GM21390 (cell line): ENCODE measurements at regions not wholly inside any gene's neighbourhood (a gene's known extent, or its start where the extent isn't known, plus 50 kb on each side); places are given as distances from the start of the nearest gene placed in this dataset.

Experiments used
- ATAC-seq: cut with Tn5 transposase; IDR thresholded peaks from one replicate; pipeline ENCODE4 v1.9.1; 2021; ENCODE audit not compliant: unreplicated experiment

DNA sequence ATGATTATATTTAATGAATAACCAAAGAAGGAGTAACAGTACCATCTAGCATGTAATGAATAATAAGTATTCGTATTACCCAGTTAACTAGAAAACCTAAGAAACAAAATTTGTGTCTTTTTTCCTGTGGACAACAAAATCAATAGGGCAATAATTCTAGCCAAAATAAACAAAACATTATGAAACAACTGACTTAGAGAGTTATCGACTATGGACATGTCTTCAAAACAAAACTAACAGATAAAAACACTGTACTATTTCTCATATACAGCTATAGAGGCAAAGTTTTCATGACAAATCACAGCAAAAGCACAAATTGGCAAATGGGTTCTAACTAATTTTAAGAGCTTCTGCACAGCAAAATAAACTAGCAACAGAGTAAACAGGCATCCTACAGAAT, 224.1 kb downstream of the ALX1 start:
- ATAC-seq: no peak

DNA sequence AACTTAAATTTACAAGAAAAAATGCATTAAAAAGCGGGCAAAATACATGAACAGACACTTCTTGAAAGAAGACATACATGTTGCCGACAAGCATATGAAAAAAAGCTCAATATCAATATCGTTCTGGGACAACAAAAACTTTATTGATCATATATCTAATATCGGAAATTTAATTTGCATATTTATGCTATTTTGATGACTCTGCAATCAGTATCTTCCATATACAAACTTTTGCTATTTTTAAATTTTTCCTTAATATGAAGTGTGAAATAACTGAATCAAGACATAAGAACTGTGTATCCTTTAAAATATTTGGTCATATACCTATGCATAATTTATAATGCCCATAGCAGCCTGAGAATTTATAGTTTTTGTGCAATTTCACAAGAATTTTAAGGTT, 224.6 kb downstream of the ALX1 start:
- ATAC-seq: no peak

DNA sequence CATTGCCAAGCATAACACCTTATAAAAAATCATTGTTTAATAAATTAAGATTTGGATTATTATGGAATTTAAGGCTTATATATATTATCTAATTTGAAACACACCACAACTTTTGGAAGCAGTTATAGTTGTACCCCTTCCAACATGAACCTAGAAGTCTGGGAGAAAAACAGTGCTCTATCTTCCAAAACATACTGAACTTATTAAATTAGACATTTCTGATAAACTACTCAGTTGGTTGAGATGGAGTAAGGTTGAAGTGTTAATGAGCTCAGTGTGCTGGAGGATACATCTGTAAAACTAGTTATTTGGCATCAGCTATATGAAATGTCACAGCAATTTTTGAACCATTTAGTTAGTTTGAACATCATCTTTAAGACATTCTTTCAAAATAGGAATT, 227.4 kb downstream of the ALX1 start:
- no peak for ATAC-seq

DNA sequence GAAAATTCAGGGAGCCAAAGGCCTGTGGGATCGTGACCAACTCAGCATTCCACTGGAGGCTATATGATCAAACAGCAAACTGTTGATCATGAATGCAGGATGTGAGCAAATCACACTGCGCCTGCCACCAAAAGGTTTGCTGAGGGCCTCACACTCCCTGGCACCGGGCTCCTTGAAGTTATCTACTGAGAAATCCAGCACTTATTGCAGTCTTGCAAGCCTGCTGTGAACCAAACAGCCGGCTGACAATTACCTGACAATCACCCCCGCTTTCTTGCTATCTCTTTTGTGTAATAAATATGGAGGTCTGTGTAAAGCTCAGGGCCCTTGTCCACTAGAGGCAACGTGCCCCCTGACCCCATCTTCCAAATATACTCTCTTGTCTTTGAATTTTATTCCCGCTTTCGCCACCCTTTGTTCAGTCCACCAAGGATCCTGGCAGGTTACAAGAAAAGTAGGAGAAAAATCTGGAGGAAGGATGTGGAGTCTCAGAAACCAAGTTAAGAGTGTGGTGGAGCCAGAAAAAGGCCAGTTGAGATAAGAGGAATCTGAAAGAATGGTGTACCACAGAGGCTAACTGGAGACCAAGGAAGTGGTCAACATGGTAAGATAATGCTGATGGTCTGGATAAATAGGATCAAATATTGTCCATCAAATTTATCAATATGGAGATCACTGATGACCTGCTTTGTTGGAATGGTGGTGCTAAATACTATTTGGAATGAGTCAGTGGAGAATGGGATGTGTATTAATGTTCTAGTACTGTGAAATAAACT, 229.2 kb downstream of the ALX1 start:
- ATAC-seq: peak; percentile 28

DNA sequence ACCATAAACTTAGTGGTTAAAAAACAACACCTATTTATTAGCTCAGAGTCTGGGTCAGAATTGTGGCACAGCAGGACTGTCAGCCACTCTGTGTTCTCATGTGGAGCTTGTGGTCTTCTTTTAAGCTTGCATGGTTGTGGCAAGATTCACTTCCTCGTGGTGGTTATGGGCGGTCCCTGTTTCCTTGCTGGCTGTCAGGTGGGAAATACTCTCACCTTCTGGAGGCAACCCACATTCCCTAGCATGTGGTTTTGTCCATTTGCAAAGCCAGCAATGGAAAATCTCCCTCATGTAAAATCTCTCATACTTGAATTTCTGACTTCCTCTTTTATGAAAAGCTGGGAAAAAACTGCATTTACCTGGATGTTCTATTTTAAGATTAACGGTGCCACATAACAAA, 229.8 kb downstream of the ALX1 start:
- ATAC-seq: peak; percentile 92

DNA sequence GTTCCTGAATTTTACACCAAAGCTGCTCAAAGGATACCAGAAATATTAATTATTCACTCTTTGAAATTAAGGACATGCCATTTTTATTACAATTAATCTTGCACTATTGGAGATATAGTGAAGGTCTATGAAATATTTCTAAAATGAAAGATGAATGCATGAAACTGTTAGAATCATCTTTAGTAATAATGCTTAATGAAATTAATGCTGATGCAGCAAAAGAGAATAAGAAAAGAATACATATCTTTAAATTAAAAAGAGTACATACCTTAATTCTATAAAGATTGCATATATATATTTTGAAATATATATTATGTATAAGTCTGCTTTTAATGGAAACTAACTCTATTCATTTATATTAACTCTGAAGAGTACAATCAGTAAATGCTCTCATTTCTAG, 236.0 kb downstream of the ALX1 start:
- no peak for ATAC-seq

DNA sequence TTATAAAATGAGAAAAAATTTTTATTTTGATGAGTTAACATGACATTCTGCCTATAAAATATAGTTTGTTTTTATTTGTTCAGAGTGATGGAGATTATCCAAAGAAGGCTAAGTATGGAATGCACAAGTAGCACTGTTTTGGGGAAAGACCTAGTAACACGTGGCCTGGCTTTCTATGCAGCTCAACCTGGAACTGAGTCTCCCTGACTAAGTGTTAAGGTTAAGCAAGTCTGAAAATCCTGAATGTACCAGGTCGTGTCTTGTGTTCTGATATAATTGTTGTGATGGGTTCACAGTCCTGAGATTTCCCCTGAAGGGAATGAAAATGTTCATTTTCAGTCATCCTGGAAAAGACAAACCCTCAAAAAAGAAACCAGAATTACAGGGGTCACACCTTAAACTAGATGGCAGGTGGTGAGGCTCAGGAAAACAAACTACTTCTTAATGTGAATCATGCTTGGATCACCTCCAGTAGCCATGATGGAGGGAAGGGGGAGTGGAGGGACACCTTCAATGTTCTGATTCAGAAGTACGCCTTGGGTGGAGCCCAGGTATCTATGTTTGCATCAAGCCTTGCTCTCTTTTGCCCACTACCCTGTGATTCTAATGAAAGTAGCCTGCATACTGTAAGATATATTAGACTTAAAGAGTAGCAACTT, 236.8 kb downstream of the ALX1 start:
- ATAC-seq: no peak

DNA sequence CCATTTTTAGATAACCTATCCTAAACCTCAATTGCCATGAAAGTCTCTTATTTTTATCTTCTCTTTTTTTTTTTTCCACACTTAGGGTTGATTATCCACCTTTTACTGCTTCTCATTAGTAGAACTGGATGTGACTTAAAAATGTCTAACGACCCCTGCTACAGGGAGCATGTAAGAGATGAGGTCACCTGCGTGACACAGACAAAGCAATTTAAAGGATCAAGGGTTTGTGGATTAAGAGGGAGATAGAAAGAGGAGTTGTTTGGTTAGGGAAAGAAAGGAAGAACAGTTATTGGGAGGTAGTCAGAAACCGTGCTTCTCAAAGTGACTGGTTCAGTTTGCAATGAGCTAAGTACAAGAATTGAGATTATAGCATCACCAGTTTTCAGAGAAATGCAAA, 239.1 kb downstream of the ALX1 start:
- no peak for ATAC-seq

DNA sequence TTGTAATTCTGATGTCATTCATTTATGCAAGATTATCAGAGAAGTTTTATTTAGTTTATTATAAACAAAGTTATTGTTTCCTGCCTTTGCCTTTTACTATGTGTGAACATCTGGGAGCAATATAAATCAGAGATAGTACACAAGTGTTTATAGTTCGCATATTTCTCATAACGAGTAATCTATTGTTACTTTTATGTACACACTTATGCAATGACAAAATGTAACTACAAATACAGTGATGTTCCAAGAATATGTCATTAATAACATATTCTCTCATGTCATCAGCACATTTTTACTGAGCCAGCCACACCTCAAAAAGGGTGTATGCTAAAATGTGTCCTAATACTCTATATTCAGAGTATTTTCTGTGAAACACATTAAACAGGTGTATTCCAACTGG, 243.2 kb downstream of the ALX1 start:
- no peak for ATAC-seq

DNA sequence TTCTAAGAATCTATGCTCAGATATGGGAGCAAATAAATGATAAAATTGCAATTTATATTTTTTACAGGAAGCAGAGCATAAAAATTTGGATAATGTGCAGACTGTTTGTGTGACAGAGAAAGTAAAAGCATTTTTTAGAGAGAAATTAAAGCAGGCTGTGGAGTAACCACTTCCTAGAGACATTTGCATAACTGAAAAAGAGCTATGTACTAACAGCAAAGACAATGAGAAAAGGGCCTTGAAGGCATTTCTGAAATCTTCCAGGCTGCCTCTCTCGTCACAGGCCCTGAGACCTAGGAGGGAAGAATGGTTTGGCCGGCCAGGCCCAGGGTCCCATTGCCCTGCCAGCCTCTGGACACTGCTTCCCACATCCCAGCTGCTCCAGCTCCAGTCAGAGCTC, 247.2 kb downstream of the ALX1 start:
- ATAC-seq: peak; percentile 81

DNA sequence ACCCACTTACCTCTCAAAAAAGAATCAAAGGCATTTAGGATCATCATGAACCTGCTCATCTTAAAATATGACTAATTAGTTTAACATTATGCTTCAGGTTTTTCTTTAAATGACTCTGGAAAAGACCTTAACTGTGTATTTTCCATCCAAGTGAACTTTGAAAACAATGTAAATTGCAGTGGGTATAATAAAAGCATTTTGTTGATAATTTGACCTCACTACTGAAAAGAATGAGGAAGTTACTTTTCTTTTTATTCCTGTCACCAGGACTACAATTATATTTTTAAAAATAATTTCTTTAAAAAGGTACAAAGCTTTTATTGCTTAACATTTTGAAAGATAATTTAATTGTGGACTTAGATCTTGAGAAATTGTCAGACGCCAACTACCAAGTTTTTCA, 249.9 kb downstream of the ALX1 start:
- no peak for ATAC-seq

DNA sequence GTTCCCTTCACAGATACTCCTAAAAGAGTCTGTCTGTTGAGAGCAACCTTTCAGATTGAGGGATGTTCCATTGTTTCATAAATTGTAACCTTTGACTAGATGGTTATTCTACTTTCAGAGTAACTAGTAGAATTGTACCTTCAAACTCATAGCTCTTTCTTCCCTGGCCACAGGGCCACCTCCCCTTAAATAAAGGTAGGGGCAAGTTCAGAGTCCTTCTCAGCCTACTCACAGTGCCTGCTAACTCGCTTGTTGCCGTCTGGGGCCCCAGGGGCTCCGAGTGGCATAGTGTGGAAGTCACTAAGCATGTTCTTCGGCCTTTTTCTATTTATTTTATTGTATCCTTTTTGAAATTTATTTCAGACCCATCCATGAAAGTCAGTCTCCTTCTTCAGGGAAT, 250.4 kb downstream of the ALX1 start:
- no peak for ATAC-seq

DNA sequence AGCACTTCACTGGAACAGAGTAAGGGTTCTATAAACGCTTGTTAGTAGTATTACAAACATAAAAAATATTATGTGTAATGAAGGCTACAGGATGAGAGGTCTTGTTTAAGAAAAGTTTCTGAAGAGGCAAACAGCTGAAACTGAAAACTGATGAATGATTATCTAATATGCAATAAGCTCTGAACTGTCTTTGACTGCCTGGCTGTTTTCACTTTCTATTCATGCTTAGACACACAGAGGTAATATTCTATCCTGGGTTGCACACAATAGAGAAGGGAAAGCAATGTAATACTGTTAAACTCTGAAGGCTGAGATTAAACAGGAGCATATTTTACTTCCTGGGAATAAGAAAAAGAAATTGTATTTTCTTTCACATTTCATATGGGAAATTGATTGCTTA, 251.3 kb downstream of the ALX1 start:
- ATAC-seq: peak; percentile 88

DNA sequence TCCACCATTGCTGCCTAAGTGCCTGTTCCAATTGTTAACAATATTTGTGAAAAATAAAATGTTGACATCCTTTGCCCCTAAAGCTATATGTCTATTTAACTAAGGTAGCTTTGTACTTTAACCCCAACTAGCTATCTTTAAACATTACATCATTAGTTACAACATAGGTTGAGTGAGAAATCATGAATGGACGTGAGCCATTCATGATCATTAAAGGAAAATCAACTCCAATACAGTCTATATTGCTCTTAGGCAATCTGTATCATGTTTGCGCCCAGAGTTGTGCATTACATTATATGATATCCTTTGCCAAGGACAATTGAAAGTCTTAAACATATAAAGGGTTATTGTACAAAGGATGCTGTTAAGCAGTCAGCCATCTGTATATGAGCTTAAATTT, 269.6 kb downstream of the ALX1 start:
- no peak for ATAC-seq

DNA sequence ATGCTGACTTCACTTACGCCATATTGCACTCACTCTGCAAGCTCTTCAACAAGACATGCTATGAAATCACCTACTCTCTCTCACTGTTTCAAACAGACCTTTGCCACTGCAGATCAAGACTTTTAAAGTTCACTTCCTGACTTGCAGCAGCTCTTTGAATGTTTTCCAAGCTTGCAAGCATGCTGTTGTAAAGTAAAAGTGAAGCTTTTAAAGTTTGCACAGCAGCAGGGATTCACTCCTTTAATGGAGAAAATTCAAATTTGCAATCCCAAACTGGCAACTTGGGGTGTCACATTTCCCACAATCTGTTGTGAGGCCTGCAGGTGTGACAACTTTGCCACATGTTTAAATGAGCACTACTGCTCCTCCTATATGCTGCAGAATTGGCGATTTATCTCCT, 270.9 kb downstream of the ALX1 start:
- no peak for ATAC-seq

DNA sequence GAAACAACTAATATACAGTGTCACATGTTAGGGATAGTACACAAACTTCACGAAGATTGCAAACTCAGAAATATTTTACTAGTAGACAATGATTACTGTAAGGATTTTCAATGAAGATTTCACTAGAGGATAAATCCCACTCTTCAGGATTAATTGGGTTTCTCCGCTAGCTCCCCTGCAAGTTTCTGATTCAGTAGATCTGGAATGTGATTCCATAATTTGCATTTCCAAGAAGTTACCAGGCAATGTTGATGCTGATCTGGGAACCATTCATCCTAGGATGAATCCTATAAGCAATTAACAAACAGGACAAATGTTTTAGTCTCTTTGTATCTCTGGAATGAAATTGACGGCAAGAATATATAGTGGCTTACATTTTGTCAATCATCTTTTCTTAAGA, 272.4 kb downstream of the ALX1 start:
- ATAC-seq: no peak

DNA sequence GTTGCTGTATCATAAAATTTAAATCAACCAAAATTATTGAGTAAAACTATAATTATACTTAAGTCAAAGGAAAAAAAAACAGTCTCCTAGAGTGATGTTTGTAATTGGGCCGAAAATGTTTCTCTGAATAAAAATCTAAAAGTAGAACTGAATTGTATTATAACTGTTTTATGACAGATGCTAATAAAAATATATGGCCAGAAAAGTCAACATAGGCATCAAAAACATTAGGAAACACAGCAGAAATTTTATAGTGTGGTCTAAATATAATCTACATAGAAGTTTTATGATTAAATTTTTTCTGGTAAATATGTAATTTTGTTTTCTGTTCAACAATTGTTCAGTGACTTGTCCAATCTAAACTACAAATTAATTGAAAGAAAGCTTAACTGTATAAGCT, 277.8 kb downstream of the ALX1 start:
- ATAC-seq: no peak

DNA sequence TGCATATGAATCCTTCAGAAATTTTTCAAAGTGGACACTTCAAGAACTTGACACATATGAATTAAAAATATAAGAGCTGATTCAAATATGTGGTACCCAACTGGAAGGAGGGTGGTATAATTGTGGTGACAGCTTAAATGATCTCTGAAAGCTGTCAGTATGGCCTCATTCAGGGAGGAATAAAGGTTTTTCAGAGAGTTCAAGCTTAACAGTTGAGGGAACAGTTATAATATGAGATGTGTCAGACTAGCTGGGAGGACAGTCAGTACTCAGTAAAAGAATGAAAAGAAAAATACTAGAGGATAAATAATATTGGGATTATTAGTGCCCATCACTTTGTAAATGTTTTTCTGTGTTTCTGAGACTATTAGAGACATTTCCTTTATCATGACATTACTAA, 277.5 kb downstream of the RASSF9 start:
- ATAC-seq: no peak

DNA sequence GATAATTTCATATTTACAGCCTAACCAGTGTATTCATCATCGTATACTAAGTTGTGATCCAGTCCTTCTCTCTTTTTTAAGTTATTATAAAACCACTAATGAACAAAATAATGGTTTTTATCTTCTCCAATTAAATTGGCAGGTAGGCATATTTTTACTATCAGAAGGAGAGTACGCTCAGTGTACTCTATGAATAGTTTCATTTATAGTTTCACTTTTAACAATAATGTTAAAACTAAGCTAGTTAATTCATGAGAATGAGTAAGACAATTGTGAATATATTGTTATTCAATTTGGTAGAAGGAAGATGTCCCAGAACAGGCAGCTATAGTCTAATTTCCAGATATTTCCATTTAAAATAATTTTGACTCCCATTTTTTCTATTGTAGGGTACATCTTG, 277.1 kb downstream of the RASSF9 start:
- no peak for ATAC-seq

DNA sequence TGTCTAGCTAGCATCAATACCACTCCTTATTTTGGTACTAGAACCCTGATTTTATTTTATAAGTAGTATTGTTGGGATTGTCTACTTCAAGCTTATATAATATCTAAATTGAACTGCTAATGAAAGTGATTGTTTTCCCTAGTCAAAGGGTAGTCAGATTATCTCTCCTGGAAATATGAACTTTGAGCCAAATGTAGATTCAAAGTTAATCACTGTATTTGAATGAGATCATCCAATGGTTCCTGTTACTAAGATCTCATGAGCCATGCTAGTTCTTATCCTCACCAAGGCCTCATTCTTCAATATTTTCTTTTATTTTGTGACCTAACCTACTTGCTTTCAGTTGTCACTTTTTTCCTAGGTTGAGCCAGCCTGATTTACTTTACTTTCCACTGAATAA, 276.7 kb downstream of the RASSF9 start:
- ATAC-seq: no peak

DNA sequence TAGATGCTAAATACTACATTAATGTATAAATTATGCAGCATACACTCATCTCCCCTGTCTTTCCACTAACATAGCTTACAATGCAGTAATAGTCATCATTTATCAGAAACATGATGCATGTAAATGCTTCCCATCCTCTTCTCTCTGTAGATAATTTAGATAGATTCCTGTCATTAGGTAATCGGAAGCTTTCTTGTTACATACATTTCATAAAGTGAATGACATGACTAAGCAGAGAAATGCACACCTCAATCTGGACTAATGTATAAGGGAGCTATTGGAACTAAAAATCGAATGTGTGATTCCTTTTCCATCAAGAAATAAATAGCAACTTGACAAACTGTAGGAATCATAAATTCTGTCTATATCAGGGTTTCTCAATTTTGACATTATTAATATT, 273.4 kb downstream of the RASSF9 start:
- no peak for ATAC-seq

DNA sequence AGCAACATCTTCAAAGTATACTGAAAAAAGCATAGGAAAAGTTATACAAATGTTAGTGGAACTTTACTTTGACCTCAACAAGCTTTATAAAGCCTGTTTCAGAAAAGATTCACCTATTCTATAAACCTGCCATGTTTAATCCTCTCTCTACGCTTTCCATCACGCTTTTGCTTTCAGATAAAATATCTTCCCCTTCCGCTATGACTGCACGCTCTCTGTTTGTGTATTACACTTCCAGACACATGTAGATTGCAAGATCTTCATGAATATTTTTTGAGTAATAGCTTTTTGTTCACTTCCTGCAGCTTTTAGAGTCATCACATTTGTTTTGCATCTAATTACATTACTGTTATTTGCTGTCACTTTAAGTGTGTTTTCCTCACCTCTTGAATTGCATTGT, 271.4 kb downstream of the RASSF9 start:
- no peak for ATAC-seq
